Bronchial epithelial cell (primary cell): ENCODE measurements at regions not wholly inside any gene's neighbourhood (a gene's known extent, or its start where the extent isn't known, plus 50 kb on each side); places are given as distances from the start of the nearest gene placed in this dataset.

Source experiments
- DNase-seq: peaks from one replicate; pipeline ENCODE4 v3.0.0-alpha.2; 2010; ENCODE audit warnings: low read depth
- FAIRE-seq: peaks from 2 replicates; lab custom pipeline; 2011; peaks lifted over from hg19 to GRCh38; lab: Jason Lieb, UNC
- H3K27me3 ChIP-seq: 2 replicates; pipeline ENCODE4 v1.5.1; 2011; ENCODE audit warnings: low read length; ENCODE audit not compliant: control insufficient read depth, insufficient read depth
- H3K36me3 ChIP-seq: 2 replicates; pipeline ENCODE4 v1.5.1; 2011; ENCODE audit warnings: low read length; ENCODE audit not compliant: control insufficient read depth, insufficient read depth
- H3K4me3 ChIP-seq: 2 replicates; pipeline ENCODE4 v1.5.1; 2011; ENCODE audit warnings: mild to moderate bottlenecking, low read depth, low read length, control low read depth
- CTCF ChIP-seq: IDR thresholded peaks from 2 replicates; pipeline ENCODE4 v1.5.1; 2011; ENCODE audit warnings: mild to moderate bottlenecking, moderate library complexity, low read length, control low read depth, inconsistent platforms; ENCODE audit not compliant: insufficient read depth, severe bottlenecking

- H3K4me3 ChIP-seq: no peak overlapping the region
- DNase-seq: no peak
- FAIRE-seq: no peak
- no peaks in the 10 kb centered on the region for H3K36me3 ChIP-seq
- no peaks in the 10 kb centered on the region for H3K27me3 ChIP-seq
- TF ChIP-seq CTCF: no peak
Measured at GRCh38 chr14:97390096-97390724, 593.0 kb downstream of the VRK1 start.

GRCh38 chr14:97393244-97393643, 596.1 kb downstream of the VRK1 start:
- DNase-seq (no peak), FAIRE-seq (no peak)
- Histone ChIP-seq H3K27me3 (no peaks in the 10 kb centered on the region), H3K4me3 (no peak overlapping the region), H3K36me3 (no peaks in the 10 kb centered on the region)
- no peak for TF ChIP-seq CTCF

GRCh38 chr14:97395068-97395467, 597.9 kb downstream of the VRK1 start:
- DNase-seq: no peak

GRCh38 chr14:97401714-97402113, 604.5 kb downstream of the VRK1 start:
- no peak for DNase-seq
- no peak for TF ChIP-seq CTCF
- no peak overlapping the region for H3K4me3 ChIP-seq
- FAIRE-seq: no peak
- H3K36me3 ChIP-seq: no peaks in the 10 kb centered on the region
- no peaks in the 10 kb centered on the region for H3K27me3 ChIP-seq

More at GRCh38 chr14:97395068-97395467, 597.9 kb downstream of the VRK1 start:
- no peaks in the 10 kb centered on the region for H3K36me3 ChIP-seq
- FAIRE-seq: no peak
- no peak for TF ChIP-seq CTCF
- no peaks in the 10 kb centered on the region for H3K27me3 ChIP-seq
- H3K4me3 ChIP-seq: no peak overlapping the region

GRCh38 chr14:97402279-97402678, 605.1 kb downstream of the VRK1 start:
- FAIRE-seq: no peak
- no peaks in the 10 kb centered on the region for H3K36me3 ChIP-seq
- no peak for TF ChIP-seq CTCF
- DNase-seq: no peak
- no peak overlapping the region for H3K4me3 ChIP-seq
- H3K27me3 ChIP-seq: no peaks in the 10 kb centered on the region
